GM08714 (cell line): ENCODE measurements at regions not wholly inside any gene's neighbourhood (a gene's known extent, or its start where the extent isn't known, plus 50 kb on each side); places are given as distances from the start of the nearest gene placed in this dataset.

ENCODE experiments used
- H3K4me3 ChIP-seq: fragments of 200-500 bp; sonication (Bioruptor generic); 2 replicates; pipeline ENCODE4 v1.5.1; 2014; ENCODE audit warnings: mild to moderate bottlenecking, low read length, inconsistent platforms
- ZNF274 ChIP-seq: IDR thresholded peaks from 2 replicates; pipeline ENCODE4 v1.6.1; 2012; ENCODE audit warnings: mild to moderate bottlenecking, low read depth, low read length

- H3K4me3 ChIP-seq, result no peak overlapping the region
- no peak for TF ChIP-seq ZNF274
Measured at GRCh38 chr20:50292591-50293283, 102.1 kb downstream of the CEBPB start.

- TF ChIP-seq ZNF274, result no peak
- no peak overlapping the region for H3K4me3 ChIP-seq
Measured at GRCh38 chr20:50293284-50294139, 102.9 kb downstream of the CEBPB start.

GRCh38 chr20:50294164-50295088 is 103.8 kb downstream of the CEBPB start:
- TF ChIP-seq ZNF274, result no peak
- H3K4me3 ChIP-seq, result no peak overlapping the region

GRCh38 chr20:50295345-50295744 is 104.7 kb downstream of the CEBPB start:
- no peak for TF ChIP-seq ZNF274

GRCh38 chr20:50295762-50296449 is 105.3 kb downstream of the CEBPB start:
- TF ChIP-seq ZNF274, result no peak
- H3K4me3 ChIP-seq, result no peak overlapping the region

More at GRCh38 chr20:50295345-50295744, 104.7 kb downstream of the CEBPB start:
- H3K4me3 ChIP-seq, result no peak overlapping the region

- TF ChIP-seq ZNF274, result no peak
- H3K4me3 ChIP-seq, result no peak overlapping the region
Measured at GRCh38 chr20:50296450-50297375, 106.1 kb downstream of the CEBPB start.

GRCh38 chr20:50297498-50298376 is 107.1 kb downstream of the CEBPB start:
- no peak overlapping the region for H3K4me3 ChIP-seq
- no peak for TF ChIP-seq ZNF274

- no peak for TF ChIP-seq ZNF274
- no peak overlapping the region for H3K4me3 ChIP-seq
Measured at GRCh38 chr20:50298554-50299324, 108.1 kb downstream of the CEBPB start.

- no peak overlapping the region for H3K4me3 ChIP-seq
- no peak for TF ChIP-seq ZNF274
Measured at GRCh38 chr20:50299325-50299629, 108.6 kb downstream of the CEBPB start.

GRCh38 chr20:50301165-50301564 is 110.5 kb downstream of the CEBPB start:
- no peak for TF ChIP-seq ZNF274
- no peak overlapping the region for H3K4me3 ChIP-seq

- TF ChIP-seq ZNF274, result no peak
- H3K4me3 ChIP-seq, result no peak overlapping the region
Measured at GRCh38 chr20:50301712-50302111, 111.1 kb downstream of the CEBPB start.
